Keratinocyte (primary cell): ENCODE measurements at regions not wholly inside any gene's neighbourhood (a gene's known extent, or its start where the extent isn't known, plus 50 kb on each side); places are given as distances from the start of the nearest gene placed in this dataset.

Experiments
- CTCF ChIP-seq, 3 experiments: IDR thresholded peaks in 1 of 3; conservative IDR thresholded peaks in 1 of 3; optimal IDR thresholded peaks in 1 of 3; 2 replicates in 2 of 3; 3 replicates in 1 of 3; pipeline versions ENCODE3 to v1.5.1; 2011; ENCODE audit warnings: low read length in 3 of 3, mild to moderate bottlenecking in 3 of 3, moderate library complexity in 2 of 3, control low read depth in 1 of 3, inconsistent platforms in 1 of 3; ENCODE audit not compliant: insufficient read depth in 2 of 3; ENCODE audit errors: extremely low read depth in 1 of 3
- EZH2 ChIP-seq: IDR thresholded peaks from one replicate; pipeline ENCODE4 v1.6.1; 2012; ENCODE audit warnings: inconsistent platforms, mild to moderate bottlenecking, low read length, moderate library complexity

- TF ChIP-seq CTCF (optimal IDR thresholded peaks at IDR 0.05 in 1 of 3, IDR thresholded peaks at IDR 0.05 in 1 of 3, conservative IDR thresholded peaks at IDR 0.05 in 1 of 3; ENCODE audit: extremely low read depth in 1 of 3, insufficient read depth in 2 of 3, low read length in 3 of 3) (peak in 2 of 3 experiments; percentile 22 to 53), EZH2 (no peak)
Observed at GRCh38 chr13:103188713-103189326, 122.6 kb upstream of the SLC10A2 start.
